OCI-LY1 (cell line): ENCODE measurements at regions not wholly inside any gene's neighbourhood (a gene's known extent, or its start where the extent isn't known, plus 50 kb on each side); places are given as distances from the start of the nearest gene placed in this dataset.

Experiments
- CTCF ChIP-seq: fragments of 200-600 bp; sonication (generic), shearing (Covaris generic); IDR thresholded peaks from 2 replicates; pipeline ENCODE4 v1.5.1; 2017; ENCODE audit warnings: mild to moderate bottlenecking, antibody characterized with exemption, low read length, moderate library complexity, mixed read lengths
- EZH2 ChIP-seq: fragments of 200-600 bp; sonication (generic), shearing (Covaris generic); IDR thresholded peaks from 2 replicates; pipeline ENCODE4 v1.8.0; 2017; ENCODE audit warnings: borderline replicate concordance, mixed run types, mild to moderate bottlenecking, antibody characterized with exemption, low read length, moderate library complexity, mixed read lengths

- no peak for TF ChIP-seq CTCF
- TF ChIP-seq EZH2, result no peak
Measured at GRCh38 chr5:67549296-67549618, 352.7 kb upstream of the CD180 start.
